Suppressor macrophage treated with lipopolysaccharide for 1 hour (primary cell): ENCODE measurements at regions not wholly inside any gene's neighbourhood (a gene's known extent, or its start where the extent isn't known, plus 50 kb on each side); places are given as distances from the start of the nearest gene placed in this dataset.

Experiments
- DNase-seq, 3 donors: peaks; one replicate each; pipeline ENCODE4 v3.0.0-alpha.2; 2020 to 2022

DNA sequence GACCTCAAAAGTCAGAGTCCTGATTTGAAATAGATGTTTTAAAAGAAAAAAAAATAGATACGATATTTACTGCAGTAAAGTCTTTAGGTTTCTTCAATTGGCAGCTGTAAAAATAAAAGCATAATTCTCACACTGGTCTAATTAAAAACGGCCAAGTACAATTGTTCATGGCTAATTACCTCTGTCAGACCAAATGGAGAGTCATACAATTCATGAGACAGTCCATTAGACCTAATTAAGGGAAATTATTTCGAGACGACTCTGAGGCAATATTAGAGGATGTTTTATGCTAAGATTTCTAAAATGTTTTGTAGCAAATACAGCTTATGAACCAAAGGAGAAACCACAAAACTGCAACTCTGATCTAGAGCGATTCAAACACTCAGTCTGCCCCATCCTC, 131.3 kb downstream of the PHLDA1 start:
- DNase-seq: no peak

DNA sequence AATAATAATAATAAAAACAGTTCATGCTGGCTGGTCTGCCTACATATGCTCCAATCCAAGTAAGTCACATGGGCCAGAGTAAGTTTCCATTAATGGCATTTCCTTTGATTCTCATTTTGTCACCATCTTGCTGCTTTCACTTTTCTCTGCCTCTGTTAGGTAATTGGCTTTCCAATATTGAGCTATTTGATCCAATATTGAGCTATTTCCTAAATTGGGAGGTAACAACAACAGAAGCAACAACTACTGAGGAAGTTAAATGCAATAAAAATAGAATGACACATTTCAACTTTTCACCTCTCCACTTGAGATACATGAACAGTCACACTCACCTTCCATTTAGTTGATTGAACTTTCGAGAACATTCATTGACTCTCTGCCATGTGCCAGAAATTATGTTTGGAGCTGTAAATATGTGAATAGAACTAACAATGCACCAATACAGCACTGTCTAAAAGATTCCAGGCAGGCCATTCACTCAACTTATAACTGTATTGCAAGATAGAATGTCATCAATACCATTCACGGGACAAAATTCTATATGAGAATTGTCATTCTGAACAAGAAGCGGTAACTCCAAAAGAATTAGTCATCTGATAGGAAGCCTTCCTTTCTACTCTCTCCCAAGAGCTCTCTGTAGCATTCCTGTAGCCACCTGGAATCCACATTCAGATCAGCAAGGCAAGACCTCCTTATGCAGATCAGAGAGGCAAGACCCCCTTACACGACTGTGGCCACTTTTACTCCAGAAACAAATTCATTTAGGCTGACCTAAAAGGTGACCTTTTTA, 136.4 kb downstream of the PHLDA1 start:
- no peak for DNase-seq

DNA sequence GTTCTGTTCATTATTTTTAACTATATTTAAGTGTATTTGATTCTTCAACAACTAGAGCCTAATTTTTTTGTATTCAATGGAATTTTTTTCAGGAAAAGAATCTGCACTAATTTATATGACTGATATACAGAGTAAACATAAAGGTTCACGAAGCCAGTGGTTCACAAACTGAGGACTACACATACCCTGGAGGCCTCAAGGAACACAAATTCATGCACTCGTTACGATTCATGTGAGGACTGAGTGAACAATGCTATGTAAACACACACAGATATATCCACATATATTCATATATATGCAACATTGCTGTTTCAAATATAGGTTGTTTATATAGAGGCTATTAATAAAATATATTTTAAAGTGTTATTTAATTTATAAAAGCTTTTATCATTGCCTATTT, 137.8 kb downstream of the PHLDA1 start:
- no peak for DNase-seq

DNA sequence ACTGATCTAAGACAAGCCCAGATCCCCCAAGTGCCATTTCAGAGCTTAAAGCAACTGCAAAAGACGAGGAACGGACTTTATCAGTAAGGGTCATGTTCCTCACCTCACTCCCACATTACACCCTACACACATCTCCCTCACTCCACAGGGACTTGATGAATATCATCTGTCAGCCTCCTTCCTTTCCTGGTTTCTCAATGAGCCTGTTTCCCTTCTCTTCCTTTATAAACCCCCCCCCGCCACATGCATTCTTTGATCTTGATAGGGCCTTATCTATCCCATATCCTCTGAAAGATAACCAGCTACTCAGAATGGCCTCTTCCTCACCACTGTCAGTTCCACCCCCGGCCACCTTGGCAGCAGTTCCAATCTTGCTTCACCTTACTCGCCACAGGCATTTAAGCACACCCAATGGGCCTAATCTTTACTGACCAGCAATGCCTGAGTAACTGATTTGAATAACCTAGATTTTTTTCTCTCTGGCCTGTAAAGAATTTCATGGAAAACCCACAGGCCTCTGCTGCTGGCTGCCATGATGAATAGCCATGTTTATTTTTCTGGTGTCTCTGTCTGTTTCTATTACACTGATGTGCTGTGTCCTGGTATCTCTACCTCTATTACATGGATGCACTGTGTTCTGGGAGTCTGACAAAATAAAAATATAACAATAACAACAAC, 138.7 kb downstream of the PHLDA1 start:
- DNase-seq: no peak

DNA sequence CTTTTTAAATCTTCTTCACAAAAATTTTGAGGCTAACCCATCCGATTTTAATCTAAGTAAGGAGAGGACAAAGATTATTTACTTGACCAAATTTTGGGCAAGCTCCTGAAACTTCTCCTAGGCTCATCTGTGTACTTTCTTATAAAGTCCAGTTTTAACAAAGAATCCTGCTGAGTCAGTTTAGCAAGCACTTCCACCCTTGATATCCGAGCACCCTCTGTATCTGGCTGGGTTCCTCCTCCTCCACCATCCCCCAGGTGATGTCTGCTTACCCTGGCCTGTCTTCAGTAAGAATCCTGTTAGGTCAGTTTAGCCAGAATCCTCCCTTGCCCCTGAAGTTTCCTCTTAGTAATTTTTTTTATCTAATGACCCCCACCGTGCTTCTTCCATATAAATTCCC, 140.5 kb downstream of the PHLDA1 start:
- DNase-seq: no peak

DNA sequence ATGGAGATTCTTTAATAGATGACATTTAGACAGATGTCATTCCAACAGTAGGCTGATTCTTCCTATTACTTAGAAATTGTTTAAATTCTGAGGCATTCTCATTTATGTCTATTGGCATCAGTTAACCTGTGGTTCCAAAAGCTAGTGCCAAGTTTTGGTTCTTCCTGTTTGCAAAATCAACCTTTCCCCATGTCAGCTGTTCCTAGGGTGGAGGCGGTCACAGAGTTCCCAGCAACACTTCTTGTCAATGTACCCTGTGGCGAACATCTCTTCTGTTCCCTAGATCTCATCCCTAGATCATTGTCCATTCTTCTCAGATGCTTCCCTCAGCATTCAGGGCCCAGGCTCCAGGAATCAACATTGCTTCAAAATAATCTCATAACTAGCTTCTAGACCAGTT, 140.9 kb downstream of the PHLDA1 start:
- peak in 1 of 3 donors; percentile 2 for DNase-seq

DNA sequence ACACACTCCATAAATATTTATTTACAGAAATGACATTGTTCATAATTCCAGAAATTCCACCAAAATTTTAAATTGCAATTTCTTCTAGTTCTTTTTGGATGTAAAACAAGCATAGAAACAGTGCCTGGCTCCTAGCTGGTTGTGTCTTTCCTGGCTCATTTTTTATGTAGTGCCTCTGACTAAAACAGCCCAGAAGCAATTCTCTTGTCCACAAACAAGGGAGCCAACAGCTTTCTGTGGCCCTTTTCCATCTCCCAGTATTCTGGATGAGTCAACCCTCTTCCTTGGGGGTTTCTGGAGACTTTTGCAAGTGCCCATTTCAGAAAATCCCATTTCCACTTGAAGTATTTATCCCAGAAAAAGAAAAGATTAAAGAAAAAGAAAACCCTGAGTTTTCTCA, 141.4 kb downstream of the PHLDA1 start:
- DNase-seq: peak in 1 of 3 donors; percentile 7

DNA sequence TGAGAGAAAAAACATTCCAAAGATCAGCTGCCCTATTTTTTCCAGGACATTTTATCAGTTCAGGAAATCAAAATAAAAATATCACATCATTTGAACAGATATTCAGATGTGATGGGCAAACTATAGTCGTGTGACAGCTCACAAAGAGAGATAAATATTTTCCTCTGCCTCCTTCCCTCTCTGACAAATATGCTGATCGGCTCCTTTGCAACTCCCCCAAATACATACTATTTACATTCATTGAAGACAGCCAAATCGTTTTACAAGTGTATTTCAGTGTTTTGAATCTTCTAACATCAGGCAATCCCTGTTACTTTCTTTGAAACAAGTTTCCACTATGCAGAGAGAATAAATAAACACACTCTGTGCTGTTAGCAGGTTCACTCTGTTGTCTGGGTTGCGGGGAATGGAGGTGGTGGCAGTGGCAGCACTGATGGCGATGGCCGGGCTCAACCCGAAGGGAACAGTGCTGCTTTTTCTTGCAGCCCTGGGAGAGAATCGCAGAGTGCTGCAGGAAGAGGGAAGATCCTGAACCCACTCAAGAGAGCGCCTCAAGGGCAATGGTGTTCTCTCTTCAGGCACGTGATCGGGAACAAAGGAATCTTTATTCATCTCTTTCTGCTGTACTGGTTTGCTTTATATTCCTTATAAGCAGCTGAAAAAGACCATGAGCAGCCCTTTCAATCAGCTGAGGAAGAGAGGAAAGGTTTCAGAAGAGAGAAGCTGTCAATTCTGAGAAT, 142.5 kb downstream of the PHLDA1 start:
- DNase-seq: no peak

DNA sequence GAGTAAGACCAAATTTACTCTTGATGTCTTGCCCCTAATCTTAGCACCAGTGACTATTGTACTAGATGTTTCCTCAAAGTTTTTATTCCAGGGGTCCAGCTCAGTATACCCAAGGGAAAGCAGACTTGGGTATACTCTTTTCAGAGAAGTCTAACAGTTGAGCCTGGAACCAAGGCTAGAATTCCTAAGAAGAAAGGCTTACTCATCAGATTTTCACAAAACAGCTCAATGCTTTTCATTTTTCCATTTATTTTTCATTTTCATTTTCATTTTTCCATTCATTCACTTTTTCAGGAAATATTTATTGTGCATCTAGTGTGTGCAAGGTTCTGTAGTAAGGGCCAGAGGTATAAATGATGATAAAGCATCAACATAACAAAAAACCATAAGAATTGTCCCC, 143.2 kb downstream of the PHLDA1 start:
- no peak for DNase-seq

DNA sequence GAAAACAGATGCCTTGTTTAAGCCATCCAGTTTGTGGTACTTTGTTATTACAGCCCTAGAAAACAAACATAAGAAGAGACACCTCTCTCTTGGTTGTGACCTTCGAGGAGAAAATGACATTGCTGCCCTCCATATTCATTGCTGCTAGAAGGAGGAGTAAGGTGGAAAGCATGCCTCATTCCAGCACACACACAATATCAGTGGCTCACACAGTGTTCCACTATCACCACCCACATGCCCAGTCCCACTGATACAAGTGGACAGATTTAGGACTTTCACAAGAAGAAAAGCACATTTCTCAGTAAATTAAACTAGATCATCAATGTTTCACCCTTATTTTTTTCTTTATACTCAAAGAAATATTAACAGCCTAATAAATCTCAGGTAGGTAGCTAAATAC, 143.6 kb downstream of the PHLDA1 start:
- no peak for DNase-seq

DNA sequence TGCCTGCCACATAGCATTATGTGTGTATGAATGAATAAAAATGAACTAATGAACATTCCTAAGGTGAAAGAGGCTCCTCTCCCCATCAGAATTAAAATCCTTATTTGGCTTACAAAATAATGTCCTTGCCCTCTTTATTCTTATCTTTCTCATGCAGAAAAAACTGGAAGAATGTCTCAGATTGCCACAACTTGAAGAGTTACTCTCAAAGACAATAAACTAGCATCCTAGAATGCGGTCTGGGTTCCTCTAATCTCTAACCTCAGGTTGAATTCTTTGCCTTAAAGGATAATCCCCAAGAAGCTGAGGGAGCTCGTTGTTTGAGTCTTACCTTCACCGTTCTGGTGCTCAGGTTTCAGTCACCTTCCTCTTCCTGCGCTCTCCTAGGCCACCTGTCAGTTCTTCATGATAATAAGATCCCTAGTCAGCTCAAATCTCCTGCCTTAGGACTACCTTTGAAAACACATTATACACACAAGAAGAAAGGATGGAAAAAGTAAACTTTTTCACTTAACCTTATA, 147.1 kb downstream of the PHLDA1 start:
- no peak for DNase-seq

DNA sequence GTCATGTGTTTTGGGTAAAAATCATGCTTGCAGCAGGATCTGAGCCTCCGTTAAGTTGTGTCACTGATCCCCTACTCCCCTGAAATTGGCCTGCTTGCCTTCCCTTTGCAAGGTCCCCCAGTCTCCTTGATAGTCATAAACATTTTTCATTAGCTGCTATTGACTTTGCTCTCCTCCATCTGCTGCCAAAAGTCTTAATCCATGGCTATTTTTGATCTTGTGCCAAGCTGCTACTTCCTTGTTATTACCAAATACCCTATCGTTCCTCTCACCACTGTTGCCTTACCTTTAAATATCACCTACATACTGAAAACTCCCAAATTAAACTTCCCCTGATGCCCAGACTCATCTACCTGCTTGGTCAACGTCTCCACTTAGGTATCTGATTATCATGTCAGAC, 148.3 kb downstream of the PHLDA1 start:
- DNase-seq: no peak

DNA sequence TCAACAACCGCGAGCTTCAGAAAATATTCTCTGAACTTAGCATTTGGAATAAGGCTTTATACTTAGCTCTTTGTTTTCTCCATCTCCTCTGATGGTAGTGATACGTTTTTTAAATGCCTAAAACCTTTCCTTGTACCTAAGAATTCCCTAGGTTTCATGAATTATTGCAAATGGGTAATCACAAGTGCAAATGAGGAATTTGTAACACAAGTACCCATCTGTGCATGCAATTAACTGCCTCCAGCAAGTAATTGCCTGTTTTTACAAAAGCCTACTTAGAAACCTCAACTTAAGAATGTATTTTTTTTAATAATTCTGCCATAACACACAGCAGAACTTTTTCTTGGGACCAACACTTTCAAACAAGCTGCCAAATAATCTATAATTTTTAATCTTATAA, 149.2 kb downstream of the PHLDA1 start:
- DNase-seq: no peak

DNA sequence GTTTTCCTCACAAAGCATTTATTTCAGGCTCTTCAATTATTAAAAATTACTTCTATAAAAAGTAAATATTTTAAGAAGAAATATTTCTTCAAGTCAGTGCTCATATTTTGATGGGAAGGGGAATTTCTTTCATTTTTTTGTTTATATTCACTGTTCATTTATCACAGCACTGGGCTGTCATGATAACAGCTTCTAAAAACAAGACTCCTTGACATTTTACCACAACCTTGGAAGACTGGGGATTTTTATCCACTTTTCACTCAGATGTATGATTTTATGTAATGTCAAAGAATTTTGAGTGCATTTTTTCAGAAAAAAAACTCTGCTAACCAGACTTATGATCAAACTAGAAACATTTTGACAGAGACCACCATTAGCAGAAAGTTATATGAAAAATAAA, 149.7 kb downstream of the PHLDA1 start:
- DNase-seq: no peak

DNA sequence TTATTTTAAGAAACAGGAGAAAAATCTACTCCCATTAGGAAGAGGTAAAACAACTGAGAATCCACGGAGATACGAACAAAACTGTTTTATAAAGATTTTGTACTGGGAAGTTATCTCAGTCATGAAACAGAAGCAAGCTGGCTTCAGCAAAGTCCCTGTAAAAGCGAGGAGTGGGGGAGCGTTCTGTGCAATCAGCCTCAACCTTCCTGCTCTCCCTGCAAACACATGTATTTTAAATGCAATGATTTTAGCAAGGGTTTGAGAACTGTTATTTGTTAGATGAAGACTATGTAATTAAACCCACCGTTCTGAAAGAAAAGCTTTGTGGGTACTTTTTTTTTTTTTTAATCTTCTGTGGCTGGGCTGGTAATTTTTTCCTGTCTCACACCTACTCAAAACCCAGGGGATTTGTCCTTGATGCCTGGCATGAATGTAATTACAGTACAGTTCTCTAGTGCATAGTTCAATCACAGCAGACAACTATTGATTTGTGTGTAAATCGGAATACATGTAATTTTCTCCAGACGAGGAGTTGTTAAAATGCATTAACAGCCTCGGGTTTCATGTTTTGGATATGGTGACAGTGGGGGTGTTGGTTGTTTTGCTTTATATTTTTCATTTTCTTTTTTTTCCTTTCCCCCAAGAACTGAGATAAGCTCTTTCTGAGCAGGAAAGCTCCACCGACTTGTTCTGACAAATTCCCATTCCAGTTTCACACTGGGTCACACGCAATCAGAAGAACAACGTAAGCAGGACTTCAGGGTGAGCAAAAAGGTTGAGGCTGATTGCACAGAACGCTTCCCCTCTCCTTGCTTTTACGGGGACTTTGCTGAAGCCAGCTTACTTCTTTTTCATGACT, 153.6 kb downstream of the PHLDA1 start:
- DNase-seq: no peak

DNA sequence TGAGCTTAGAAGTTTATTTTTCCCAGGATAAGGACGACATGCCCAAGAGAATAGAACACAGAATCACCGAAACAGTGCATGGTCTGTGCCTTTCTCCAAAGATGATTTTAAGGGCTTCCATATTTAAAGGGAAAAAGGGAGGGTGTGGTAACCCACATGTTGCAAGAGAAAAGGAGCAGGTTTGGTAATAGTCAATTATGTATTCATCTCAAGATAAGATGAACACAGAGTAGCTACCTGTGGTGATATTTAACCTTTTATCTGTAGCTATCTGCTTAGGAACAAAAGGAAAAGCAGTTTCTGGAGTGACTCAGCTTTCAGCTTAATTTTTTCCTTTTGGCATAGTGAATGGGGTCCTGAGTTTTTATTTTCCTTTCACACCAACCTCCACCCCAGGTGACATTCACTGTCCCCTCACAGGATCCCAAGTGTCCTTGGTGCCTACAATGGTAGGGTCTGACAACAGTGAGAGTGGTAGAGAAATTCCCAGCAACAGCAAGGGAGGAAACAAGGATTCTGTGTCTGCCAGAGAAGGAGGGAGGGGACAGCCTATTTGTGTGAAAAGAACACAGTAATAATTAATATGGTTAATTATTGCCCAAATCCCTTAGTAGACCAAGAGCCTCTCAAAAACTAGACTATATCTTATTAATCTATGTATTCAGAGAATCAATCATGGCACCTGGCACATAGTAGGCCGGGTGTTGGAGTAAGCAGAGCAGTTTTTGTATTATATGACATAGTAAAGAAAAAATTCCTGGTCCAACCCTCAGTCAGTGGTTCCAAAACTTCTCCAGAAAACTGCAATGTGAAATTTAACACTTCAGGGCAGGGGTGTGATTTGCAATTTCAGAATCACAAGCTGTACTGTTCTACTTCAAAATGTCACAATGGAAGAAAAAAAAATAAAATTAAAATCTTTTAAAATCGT, 154.5 kb downstream of the PHLDA1 start:
- DNase-seq: no peak

DNA sequence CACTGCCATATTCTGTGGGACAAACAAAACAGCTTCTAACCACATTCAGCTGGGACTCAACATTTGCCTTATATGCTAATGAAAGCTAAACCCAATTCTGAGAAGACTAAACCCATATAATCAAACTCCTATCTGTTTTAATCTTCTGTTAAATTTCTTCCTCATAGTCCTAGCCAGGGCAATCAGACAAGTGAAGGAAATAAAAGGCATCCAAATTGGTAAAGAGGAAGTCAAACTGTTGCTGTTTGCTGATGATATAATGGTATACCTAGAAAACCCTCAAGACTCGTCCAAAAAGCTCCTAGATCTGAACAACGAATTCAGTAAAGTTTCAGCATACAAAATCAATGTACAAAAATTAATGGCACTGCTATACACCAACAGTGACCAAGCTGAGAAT, 157.1 kb downstream of the PHLDA1 start:
- no peak for DNase-seq

DNA sequence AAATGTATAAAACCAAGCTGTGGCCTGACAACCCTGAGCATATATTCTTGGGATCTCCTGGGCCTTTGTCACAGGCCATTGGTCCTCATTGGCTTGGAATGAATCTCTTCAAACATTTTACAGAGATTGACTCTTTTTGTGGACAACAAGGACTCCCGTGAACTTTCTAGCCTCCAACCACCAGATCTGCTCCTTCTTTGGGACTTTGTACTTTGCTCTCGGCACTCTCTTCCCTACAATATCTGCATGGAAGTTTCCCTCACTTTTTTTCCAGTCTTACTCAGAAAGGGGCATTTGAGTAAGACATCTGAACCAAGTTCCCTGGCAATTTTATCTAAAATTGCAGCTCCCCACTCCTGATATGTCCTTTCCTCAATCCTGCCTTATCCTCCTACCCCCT, 158.8 kb downstream of the PHLDA1 start:
- no peak for DNase-seq

DNA sequence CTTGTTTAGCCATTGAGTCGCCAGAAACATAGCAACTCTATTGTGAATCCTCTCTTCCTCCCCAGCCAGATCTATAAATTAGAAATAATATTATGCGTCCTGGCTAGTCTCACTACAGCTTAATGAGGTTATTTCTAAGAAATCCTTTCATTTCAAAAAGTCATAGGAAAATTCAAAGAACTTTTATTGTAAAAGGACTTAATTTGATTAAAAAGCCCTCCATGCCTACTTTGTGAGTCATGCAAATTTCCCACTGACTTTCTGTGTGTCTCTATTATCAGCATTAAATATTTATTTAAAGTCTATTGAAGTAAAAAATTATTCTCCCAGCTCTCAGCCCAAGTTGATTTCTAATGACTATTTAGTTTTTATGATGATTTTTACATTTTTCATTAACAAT, 160.7 kb downstream of the PHLDA1 start:
- DNase-seq: peak in 1 of 3 donors; percentile 22

DNA sequence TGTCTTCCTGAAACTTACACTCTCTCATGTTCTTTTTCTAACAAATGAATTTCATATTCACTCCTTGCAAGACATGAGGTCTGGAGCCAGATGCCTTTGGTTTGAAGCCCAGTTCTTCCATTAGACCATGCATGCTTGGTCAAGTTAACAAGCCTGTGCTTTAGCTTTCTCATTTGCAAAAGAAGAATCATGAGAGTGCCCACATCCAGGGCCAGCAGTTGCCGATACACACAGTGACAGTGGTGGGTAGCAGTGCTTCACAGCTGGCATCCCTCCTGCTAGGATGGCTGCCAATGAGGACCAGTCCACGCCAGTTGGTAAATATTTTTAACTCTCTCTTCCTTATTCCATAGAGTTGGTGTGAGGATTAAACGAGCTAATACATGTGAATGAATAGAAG, 163.1 kb downstream of the PHLDA1 start:
- DNase-seq: no peak

DNA sequence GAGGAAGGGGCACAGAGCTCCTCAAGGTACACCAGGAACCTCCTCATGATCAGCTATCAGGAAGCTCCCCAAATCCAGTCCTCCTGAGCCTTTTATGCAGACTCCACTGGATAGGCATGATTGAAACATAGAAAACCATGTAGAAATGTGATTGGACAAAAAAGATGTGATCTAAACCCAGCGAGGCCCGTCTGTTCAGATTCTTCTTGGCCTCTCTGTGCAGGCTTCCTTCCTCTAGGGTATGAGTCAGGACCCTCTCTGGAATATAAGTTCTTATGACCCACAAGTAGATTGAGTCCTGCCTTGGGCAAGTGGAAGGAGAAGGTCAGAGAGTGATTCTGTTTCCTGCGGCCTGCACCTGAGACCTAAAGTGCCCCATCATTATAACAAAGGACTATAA, 166.3 kb downstream of the PHLDA1 start:
- DNase-seq: no peak

DNA sequence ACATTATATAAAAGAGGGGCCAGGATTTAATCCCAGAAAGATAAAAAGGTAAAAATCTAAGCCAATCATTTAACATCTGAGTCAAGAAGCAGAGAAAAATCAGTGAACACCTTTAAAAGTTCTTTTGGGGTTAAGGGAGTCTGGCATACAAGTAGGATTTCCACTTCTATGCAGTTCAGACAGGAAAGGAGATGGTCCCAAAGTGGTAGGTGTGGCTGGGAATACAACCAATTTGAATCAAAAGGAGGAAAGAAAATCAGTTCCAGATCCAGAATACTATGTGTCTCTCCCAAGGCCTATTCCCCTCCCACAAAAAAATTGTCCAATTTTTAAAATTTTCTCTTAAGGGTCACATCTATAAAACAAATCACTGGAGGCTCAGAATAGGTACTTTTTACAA, 167.4 kb downstream of the PHLDA1 start:
- DNase-seq: no peak
